GM18517 (cell line): ENCODE measurements at regions not wholly inside any gene's neighbourhood (a gene's known extent, or its start where the extent isn't known, plus 50 kb on each side); places are given as distances from the start of the nearest gene placed in this dataset.
A peak's percentile ranks its signal among the peaks of the same experiment; 100 is the strongest.

Experiments used
- ATAC-seq: cut with Tn5 transposase; IDR thresholded peaks from one replicate; pipeline ENCODE4 v1.9.1; 2021; ENCODE audit warnings: mild to moderate bottlenecking, moderate library complexity; ENCODE audit not compliant: unreplicated experiment

- no peak for ATAC-seq
Measured at GRCh38 chr5:124477577-124477976, 268.9 kb downstream of the ZNF608 start.

DNA sequence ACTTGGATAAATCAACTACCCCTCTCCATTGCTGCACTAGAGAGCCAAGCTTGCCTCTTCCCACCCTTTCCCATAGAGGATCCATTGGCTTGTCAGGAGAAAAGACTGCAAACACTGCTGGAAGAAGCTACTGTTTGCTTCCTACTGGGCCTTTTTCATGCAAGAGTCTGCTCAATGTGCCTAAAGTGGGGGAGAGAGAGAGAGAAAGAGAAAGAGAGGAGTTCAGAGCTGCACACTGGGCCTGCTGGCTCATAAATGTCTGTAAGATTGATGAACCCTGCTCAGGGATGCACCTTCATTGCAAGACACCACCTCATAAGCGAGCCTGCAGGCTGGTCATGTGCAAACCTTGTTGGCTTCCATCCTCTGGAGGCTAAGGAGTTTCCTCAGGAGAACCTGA is 269.4 kb downstream of the ZNF608 start:
- ATAC-seq: no peak

- ATAC-seq: no peak
Measured at GRCh38 chr5:124474528-124475215, 271.8 kb downstream of the ZNF608 start.

DNA sequence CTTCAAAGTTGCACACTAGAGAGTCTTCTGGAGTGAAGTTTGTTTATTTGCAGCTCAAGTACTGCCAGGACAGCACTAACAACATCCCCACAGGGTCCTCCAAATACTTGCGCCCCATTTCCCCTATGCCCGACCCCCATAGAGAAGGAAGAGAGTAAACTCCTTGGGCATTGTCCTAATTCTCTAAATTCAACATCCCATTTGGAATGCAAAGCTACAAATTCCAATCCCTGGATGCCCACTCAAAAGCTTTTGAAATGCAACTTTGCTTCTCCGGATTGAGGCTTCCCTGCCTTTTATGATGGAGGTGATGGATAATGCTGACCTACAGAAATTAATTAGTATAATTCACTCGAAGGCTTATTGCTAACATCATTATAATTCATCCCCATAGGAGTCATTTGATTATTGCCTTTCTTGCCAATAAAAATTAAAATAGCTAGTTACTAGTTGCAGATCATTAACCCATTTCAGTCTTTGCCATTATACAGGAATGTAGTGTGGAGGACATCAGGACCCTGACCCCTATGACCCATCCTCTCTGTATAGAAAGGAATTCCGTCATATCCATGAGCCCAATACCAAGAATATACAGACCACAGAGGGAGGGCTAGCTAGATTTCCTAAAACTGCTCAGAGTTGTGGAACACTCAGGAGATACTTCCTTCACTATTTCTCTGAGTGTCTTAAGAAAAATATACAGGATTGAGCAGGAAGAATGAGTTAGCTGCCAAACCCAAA is 277.6 kb downstream of the ZNF608 start:
- ATAC-seq: no peak

DNA sequence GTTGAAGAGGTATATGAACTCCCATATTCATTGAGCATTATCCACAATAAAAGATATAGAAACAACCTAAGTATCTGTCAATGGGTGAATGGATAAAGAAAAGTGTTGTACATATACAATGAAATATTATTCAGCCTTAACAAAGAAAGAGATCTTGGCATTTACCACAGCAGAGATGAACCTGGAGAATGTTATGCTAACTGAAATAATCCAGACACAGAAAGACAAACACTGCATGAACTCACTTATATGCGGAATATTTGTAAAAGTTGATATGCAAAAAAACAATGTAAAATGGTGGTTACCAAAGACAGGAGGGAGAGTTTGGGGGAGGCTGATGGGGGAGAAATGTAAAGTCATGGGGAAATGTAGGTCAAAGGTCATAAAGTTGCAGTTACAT is 278.7 kb downstream of the ZNF608 start:
- no peak for ATAC-seq

GRCh38 chr5:124466011-124466410 is 280.4 kb downstream of the ZNF608 start:
- ATAC-seq: no peak

GRCh38 chr5:124463851-124464250 is 282.6 kb downstream of the ZNF608 start:
- no peak for ATAC-seq

- ATAC-seq: no peak
Measured at GRCh38 chr5:124462751-124463150, 283.7 kb downstream of the ZNF608 start.

DNA sequence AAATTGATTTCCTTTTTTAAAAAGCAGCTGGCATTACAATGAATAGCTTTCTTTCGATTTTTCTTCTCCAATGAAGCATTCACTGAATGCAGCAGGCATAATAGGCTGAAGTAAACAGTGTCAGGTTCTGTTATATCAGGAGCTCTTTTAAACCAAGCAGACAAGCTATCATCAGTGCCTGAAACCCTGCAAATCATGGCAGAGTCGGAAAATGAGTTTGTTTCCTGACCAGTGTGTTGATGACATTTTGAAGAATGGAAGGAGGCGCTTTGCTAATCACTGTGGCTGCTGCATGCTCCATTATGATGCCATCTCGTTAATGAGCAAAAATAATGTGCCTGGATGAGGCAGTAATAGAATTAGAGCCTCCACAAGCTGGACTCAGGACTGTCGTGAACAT is 284.5 kb downstream of the ZNF608 start:
- ATAC-seq: no peak

DNA sequence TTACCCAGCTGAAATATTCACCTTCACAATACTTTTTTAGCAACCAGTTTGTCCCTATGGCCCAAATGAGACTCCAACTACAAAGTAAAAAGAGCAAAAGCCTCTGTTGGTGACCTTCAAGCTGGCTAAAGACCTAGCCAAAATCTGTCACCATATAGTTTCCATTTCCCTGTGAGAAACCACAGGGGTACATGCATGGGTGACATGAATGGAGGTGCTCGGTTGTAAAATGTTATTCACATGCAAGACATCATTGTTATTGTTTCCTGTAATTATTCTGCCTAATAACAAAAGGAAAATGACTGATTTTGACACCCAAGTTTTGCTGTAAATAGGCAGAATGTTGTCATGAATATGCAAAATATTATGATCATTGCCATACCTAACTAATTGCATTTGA is 285.3 kb downstream of the ZNF608 start:
- no peak for ATAC-seq

DNA sequence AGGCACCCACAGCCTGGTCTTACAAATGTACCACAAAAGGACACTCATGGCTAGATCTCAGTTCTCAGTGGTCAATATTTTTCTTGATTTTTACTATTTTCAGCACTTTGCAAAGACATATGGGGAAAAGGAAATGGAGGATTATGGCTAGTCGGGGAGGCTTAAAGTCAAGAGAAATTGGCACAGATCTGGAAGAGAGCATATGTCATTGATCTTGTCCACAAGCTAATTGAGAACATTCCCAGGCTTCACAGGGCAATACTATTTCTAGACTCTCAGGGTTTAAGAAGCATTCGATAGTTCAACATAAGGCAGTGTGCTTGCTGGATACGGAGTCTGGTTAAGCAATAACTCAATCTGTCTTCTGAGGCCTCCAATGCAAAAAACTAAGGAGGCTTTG is 285.8 kb downstream of the ZNF608 start:
- ATAC-seq: no peak

DNA sequence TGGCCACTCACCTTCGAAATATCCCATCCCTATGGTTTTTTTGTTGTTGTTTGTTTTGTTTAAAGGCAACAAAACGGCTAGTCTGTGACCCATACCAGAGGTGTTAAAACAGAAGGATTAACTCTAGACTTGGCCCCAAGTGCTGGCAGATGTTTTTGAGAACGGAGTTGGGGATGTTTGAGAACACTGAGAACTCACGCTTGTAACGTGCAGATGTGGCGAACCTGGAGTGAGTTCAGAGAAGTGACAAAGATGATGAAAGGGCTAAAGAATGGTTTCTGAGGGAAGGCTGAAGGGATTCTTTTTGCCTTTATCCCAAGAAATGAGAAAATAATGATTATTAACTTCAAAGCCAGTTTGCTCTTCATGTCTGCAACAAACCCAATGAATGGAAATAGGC is 286.5 kb downstream of the ZNF608 start:
- no peak for ATAC-seq

GRCh38 chr5:124457901-124458300 is 288.5 kb downstream of the ZNF608 start:
- no peak for ATAC-seq

GRCh38 chr5:124457101-124457500 is 289.3 kb downstream of the ZNF608 start:
- ATAC-seq: no peak

DNA sequence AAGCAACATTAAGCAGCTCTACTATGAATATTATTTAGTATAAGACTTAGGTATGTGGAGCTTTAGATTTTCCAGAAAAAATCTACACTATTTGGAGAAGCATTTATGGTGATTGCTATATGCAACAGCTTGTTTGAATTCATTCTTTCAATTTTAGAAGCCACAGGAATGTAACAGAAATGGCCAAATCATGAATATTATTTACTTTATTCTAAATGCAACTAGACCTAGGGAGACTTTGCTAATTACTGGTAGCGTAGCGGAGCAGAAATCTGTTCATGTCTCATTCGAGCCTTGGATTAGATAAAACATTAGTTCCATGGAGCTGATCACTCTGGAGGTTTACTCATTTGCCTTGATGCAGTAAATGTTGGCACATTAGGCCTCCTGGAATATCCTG is 290.2 kb downstream of the ZNF608 start:
- no peak for ATAC-seq

- peak; percentile 2 for ATAC-seq
Measured at GRCh38 chr5:124454081-124454480, 292.4 kb downstream of the ZNF608 start.

DNA sequence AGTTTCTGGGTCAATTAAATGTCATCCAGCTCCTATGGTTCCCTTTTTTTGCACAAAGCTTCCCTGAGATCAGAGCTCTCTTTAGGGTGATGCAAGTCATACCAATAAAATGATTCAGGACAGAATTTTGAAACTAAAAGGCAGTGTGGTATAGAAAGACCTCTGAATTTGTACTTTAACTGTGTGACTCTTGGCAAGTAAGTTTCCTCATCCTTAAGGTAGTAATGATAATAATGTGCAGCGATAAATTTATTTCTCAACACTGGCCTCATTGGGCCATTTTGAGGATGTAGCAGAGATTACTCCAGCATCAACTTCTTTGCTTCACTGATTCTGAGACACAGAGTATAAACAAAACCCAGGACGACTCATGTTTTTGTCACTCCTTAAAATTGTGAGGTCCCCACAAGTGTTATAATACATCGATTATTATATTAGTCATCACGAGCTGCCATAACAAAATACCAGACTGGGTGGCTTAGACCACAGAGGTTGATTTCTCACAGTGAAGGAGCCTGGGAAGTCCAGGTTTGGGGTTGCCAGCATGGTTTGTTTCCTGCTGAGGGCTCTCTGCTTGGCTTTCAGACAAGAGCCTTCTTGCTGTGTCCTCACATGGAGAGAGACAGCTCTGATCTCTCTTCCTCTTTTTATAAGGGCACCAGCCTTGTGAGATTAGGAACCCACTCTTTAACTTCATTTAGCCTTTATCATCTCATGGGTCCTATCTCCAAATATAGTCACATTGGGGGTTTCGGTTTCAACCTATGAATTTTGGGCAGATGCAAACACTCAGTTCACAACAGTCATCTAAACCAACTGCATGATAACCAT is 293.0 kb downstream of the ZNF608 start:
- peak; percentile 99 for ATAC-seq

- ATAC-seq: no peak
Measured at GRCh38 chr5:124452412-124452811, 294.0 kb downstream of the ZNF608 start.

GRCh38 chr5:124451721-124452383 is 294.6 kb downstream of the ZNF608 start:
- no peak for ATAC-seq

GRCh38 chr5:124446120-124446519 is 300.3 kb downstream of the ZNF608 start:
- ATAC-seq: no peak

- ATAC-seq: no peak
Measured at GRCh38 chr5:124445070-124445619, 301.3 kb downstream of the ZNF608 start.
